ENCODE measurements at regions not wholly inside any gene's neighbourhood (a gene's known extent, or its start where the extent isn't known, plus 50 kb on each side); places are given as distances from the start of the nearest gene placed in this dataset.
"Not testable (repeated sequence)": the region's sequence is repeated elsewhere in the genome, so short reads cannot be mapped to it uniquely, and the experiment has no call there.

DNA sequence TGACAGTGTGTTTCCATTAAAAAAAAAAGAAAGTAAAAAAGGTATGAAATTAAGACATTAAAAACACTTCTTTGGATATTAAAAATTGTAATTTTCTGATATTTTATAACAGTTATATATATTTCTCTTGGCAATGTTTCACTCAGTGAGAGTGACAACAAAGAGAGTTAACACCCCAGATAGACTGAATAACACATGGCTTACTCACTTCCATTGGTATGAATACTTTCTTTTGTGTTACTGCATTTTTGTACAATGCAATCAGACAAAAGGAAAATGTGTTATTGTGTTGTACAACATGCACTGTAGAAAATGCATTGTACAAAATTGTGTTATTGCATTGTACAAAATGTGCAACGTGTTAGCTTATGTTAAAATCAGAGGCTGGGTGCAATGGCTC, 676.6 kb upstream of the AMELY start:
- not testable (repeated sequence) for DNase-seq (ENCODE audit: extremely low read depth, low read depth); H3K4me3 ChIP-seq (replicated peaks; ENCODE audit: low read depth, low read length)

DNA sequence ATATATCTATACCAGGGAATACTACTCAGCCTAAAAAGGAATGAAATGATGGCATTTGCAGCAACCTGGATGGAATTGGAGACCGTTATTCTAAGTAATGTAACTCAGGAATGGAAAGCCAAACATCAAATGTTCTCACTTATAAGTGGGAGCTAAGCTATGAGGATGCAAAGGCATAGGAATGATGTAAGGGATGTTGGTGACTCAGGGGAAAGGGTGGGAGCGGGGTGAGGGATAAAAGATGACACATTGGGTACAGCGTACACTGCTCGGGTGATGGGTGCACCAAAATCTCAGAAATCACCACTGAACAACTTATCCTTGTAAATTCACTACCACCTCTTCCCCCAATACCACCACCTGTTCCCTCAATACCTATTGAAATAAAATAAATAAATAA, 651.0 kb upstream of the AMELY start:
- TF ChIP-seq, protein P1, sequence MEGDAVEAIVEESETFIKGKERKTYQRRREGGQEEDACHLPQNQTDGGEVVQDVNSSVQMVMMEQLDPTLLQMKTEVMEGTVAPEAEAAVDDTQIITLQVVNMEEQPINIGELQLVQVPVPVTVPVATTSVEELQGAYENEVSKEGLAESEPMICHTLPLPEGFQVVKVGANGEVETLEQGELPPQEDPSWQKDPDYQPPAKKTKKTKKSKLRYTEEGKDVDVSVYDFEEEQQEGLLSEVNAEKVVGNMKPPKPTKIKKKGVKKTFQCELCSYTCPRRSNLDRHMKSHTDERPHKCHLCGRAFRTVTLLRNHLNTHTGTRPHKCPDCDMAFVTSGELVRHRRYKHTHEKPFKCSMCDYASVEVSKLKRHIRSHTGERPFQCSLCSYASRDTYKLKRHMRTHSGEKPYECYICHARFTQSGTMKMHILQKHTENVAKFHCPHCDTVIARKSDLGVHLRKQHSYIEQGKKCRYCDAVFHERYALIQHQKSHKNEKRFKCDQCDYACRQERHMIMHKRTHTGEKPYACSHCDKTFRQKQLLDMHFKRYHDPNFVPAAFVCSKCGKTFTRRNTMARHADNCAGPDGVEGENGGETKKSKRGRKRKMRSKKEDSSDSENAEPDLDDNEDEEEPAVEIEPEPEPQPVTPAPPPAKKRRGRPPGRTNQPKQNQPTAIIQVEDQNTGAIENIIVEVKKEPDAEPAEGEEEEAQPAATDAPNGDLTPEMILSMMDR (IDR thresholded peaks at IDR 0.05; ENCODE audit: low read depth, low read length, missing control alignments) = no peak
- DNase-seq (ENCODE audit: extremely low read depth, low read depth) = no peak
- H3K4me3 ChIP-seq (replicated peaks; ENCODE audit: low read depth, low read length) = no peak overlapping the region

DNA sequence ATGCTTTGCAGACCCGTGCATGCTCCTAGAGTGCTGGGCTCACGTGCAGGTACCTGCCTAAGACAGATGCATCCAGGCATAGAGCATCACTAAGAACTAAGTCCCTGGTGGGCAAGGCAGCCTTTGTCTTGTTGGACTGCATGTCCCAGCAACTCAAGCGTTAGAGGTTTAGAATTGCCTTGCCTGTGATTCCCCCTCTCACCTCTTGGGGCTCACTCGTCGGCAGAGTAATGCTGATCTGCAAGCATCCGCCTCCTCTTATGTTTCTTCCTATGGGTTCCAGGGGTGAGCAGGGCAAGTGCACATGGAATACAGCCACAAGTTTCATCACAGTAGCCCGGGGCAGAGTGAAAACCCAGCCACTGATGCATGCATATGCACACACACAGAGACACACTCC, 646.1 kb upstream of the AMELY start:
- no peak overlapping the region for H3K4me3 ChIP-seq (replicated peaks; ENCODE audit: low read depth, low read length)
- no peak for DNase-seq (ENCODE audit: extremely low read depth, low read depth)
- TF ChIP-seq, protein P1 (IDR thresholded peaks at IDR 0.05; ENCODE audit: low read depth, low read length, missing control alignments) = peak; percentile 43

DNA sequence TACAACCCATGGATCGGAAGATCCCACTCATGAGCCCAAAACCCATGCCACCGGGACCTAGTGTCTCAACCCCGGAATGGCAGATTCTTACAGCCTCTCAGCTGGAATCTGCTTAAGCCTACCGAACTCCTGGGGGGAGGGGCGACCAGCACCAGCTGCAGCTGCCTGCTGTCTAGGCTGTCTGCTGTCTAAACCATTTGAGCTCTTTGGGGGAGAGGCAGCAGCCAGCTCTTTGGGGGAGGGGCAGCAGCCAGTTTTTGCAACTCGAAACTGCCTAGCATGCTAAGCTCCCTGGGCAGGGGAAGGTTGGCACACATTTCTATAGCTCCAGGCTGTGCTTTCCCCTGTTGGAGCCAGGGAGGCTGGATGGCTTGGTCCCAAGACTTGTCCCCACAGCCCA, 643.5 kb upstream of the AMELY start:
- DNase-seq (ENCODE audit: extremely low read depth, low read depth) = no peak
- no peak overlapping the region for H3K4me3 ChIP-seq (replicated peaks; ENCODE audit: low read depth, low read length)
- TF ChIP-seq, protein P1 (IDR thresholded peaks at IDR 0.05; ENCODE audit: low read depth, low read length, missing control alignments) = no peak

DNA sequence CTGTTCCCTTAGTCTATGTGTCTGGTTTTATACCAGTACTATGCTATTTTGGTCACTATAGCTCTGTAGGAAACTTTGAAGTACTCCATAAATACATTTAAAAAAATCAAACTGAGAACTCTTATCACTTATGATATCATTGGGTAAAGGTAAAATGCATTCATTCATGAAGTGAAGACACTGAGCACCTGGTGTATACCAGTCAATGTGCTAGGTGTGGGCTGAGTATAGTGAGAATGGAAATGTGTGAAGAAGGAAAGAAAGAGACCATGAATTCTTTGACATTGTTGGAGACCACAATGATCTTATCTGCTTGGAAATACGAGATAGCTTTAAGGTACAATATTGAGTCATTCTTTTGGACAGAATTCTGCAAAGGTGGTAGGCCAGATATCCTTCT, 633.5 kb upstream of the AMELY start:
- H3K4me3 ChIP-seq (replicated peaks; ENCODE audit: low read depth, low read length) = no peak overlapping the region
- DNase-seq (ENCODE audit: extremely low read depth, low read depth) = no peak
- TF ChIP-seq, protein P1 (IDR thresholded peaks at IDR 0.05; ENCODE audit: low read depth, low read length, missing control alignments) = no peak

DNA sequence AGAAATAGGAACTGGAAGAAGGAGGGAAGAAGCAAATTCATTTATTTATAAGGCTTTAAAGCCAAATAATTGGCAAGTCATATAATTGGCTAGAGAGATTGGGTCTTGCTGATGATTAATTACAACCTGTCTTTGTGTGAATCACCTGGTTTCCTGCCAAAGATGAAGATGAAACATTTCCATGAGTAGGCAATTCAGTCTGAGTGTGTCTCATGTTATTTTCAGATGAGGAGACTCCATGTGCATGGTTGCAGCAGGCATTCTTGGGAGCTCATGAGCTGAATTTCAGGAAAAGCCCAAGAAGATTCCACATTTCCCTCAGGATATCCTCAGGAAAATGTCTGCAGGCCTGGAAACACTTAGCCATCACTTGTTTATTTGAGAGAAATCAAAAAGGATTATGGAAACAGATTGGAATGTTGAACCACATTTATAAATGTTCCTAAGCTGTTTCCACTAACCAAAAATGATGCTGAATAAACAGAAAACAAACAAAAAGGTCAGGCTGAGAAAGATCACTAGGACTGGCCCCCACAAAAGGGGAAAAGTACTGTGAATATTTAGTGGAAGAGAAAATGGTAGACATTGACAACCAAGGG, 632.7 kb upstream of the AMELY start:
- H3K4me3 ChIP-seq (replicated peaks; ENCODE audit: low read depth, low read length) = no peak overlapping the region
- DNase-seq (ENCODE audit: extremely low read depth, low read depth) = no peak
- TF ChIP-seq, protein P1 (IDR thresholded peaks at IDR 0.05; ENCODE audit: low read depth, low read length, missing control alignments) = no peak

DNA sequence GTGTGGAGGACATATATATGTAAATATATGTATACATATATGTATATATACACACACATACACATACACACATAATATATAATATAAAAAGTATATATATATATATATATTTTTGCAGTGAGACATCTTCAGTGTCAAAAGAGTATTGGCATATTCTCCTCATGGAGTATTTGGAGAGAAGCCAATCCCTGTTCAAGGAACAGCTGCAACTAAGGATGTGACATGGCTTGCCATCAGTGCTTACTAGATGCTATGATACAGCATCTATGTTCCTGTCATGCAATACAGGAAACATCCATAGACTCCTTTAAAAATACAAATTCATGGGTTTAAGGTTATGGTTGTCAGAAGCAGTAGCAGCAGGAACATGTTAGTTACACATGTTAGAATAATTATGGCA, 632.0 kb upstream of the AMELY start:
- TF ChIP-seq, protein P1 (IDR thresholded peaks at IDR 0.05; ENCODE audit: low read depth, low read length, missing control alignments) = no peak
- no peak for DNase-seq (ENCODE audit: extremely low read depth, low read depth)
- H3K4me3 ChIP-seq (replicated peaks; ENCODE audit: low read depth, low read length) = no peak overlapping the region
